ENCODE measurements at regions not wholly inside any gene's neighbourhood (a gene's known extent, or its start where the extent isn't known, plus 50 kb on each side); places are given as distances from the start of the nearest gene placed in this dataset.
A peak's percentile ranks its signal among the peaks of the same experiment; 100 is the strongest.
"Not testable (repeated sequence)": the region's sequence is repeated elsewhere in the genome, so short reads cannot be mapped to it uniquely, and the experiment has no call there.

DNA sequence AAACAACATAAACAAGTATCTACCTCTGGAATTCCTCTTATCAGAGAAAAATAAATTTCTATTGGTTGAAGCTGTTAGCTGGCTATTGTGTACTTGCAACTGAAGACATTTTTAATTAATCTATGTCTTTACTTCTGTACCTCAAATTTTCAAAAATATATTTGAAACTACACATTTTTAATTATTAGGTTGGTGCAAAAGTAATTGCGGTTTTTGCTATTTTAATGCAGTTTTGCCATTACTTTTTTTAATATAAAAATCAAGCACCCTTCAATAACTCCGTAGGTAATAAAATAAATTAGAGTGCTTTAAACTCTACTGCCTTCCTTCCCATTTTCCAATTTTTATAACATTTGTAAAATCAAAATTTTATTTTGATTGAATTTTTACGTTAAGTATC lies 262.1 kb upstream of the DUSP10 start:
- no peak overlapping the region for H3K4me3 Mint-ChIP-seq
- H3K27ac Mint-ChIP-seq = no peak overlapping the region
- H3K36me3 Mint-ChIP-seq = no peaks in the 10 kb centered on the region
- POLR2A ChIA-PET = no interaction called here
- DNase-seq (no peak), ATAC-seq (ENCODE audit: low read depth) (no peak)
- peaks cover 8% of the 10 kb centered on the region for H3K27me3 Mint-ChIP-seq
- H3K4me1 Mint-ChIP-seq = peaks cover 2% of the 10 kb centered on the region
- no peaks in the 10 kb centered on the region for H3K9me3 Mint-ChIP-seq

- POLR2A ChIA-PET = no interaction called here
- no peaks in the 10 kb centered on the region for H3K4me1 Mint-ChIP-seq
- no peak for ATAC-seq (ENCODE audit: low read depth)
These were observed 260.6 kb upstream of the DUSP10 start for GRCh38 chr1:222002503-222002902.

GRCh38 chr1:222000131-222000530 lies 258.2 kb upstream of the DUSP10 start:
- no peaks in the 10 kb centered on the region for H3K36me3 Mint-ChIP-seq
- no peak for DNase-seq
- H3K27ac Mint-ChIP-seq = no peak overlapping the region

More at GRCh38 chr1:222002503-222002902, 260.6 kb upstream of the DUSP10 start:
- no peak for DNase-seq
- no peak overlapping the region for H3K4me3 Mint-ChIP-seq
- H3K27me3 Mint-ChIP-seq = peaks cover 8% of the 10 kb centered on the region
- H3K9me3 Mint-ChIP-seq = no peaks in the 10 kb centered on the region
- H3K36me3 Mint-ChIP-seq = no peaks in the 10 kb centered on the region
- no peak overlapping the region for H3K27ac Mint-ChIP-seq

DNA sequence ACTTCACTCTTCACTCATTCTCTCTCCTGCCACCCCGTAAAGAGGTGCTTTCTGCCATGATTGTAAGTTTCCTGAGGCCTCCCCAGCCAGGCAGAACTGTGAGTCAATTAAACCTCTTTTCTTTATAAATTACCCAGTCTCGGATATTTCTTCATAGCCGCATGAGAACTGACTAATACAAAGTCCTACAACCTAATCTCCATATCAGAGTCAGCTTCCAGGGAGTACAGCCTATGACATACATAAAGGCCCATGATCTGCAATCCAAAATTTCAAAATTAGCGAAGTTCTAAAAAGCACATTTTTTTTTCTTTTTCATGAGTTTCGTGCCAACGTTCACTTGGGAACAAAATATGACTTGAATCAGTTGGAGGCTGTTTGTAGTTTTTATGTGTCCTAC lies 256.9 kb upstream of the DUSP10 start:
- DNase-seq = no peak
- peaks cover 12% of the 10 kb centered on the region for H3K4me1 Mint-ChIP-seq
- no peak overlapping the region for H3K4me3 Mint-ChIP-seq
- no peak overlapping the region for H3K27ac Mint-ChIP-seq
- H3K9me3 Mint-ChIP-seq = no peaks in the 10 kb centered on the region
- ATAC-seq (ENCODE audit: low read depth) = no peak
- H3K36me3 Mint-ChIP-seq = peaks cover 1% of the 10 kb centered on the region
- H3K27me3 Mint-ChIP-seq = peaks cover 6% of the 10 kb centered on the region
- POLR2A ChIA-PET = interaction anchor here (0.7 kb wide), 1 partner anchor 568 kb away, joined by 3 read pairs; no protein-coding TSS in a partner anchor

More at GRCh38 chr1:222000131-222000530, 258.2 kb upstream of the DUSP10 start:
- Mint-ChIP-seq H3K27me3 (peaks cover 8% of the 10 kb centered on the region), H3K4me1 (no peaks in the 10 kb centered on the region), H3K9me3 (no peaks in the 10 kb centered on the region), H3K4me3 (no peak overlapping the region)
- no peak for ATAC-seq (ENCODE audit: low read depth)
- POLR2A ChIA-PET = no interaction called here

DNA sequence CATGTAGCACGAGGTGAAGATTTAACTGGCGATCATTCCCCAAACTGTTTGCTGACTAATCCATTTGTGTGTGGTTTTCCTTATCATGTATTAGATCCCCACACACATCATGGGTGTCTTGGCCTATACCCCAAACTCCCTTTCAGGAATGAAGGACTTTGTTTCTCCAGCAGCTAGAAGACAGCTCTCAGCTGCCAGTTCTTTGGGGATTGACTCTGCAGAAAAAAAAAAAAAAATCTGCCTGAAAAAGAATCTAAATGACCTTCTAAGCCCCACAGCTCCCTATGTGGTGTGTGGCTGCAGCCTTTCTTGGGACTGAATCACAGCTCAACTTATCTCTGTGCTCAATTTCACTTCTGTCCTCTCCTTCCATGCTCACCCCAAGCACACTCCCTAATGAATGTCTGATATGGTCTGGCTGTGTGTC lies 256.3 kb upstream of the DUSP10 start:
- POLR2A ChIA-PET = interaction anchor here (0.7 kb wide), 1 partner anchor 567 kb away, joined by 3 read pairs; no protein-coding TSS in a partner anchor
- ATAC-seq (ENCODE audit: low read depth) = no peak
- Mint-ChIP-seq H3K9me3 (no peaks in the 10 kb centered on the region), H3K27me3 (peaks cover 4% of the 10 kb centered on the region), H3K4me3 (no peak overlapping the region), H3K4me1 (peaks cover 16% of the 10 kb centered on the region), H3K36me3 (peaks cover 1% of the 10 kb centered on the region), H3K27ac (no peak overlapping the region)
- DNase-seq = no peak

DNA sequence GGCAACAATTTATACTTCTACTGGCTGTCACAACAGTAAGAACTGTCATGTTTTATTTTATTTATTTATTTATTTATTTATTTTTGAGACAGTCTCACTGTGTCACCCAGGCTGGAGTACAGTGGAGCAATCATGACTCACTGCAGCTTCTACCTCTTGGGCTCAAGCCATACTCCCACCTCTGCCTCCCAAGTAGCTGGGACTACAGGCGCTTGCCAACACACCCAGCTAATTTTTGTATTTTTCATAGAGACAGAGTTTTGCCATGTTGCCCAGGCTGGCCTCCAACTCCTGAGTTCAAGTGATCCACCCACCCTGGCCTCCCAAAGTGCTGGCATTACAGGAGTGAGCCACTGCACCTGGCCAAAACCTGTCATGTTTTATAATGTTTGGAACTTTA lies 255.1 kb upstream of the DUSP10 start:
- ATAC-seq (ENCODE audit: low read depth); H3K27ac Mint-ChIP-seq; H3K9me3 Mint-ChIP-seq; DNase-seq; H3K4me3 Mint-ChIP-seq; H3K27me3 Mint-ChIP-seq; H3K36me3 Mint-ChIP-seq; POLR2A ChIA-PET: not testable (repeated sequence)
- H3K4me1 Mint-ChIP-seq = peaks cover 24% of the 10 kb centered on the region

DNA sequence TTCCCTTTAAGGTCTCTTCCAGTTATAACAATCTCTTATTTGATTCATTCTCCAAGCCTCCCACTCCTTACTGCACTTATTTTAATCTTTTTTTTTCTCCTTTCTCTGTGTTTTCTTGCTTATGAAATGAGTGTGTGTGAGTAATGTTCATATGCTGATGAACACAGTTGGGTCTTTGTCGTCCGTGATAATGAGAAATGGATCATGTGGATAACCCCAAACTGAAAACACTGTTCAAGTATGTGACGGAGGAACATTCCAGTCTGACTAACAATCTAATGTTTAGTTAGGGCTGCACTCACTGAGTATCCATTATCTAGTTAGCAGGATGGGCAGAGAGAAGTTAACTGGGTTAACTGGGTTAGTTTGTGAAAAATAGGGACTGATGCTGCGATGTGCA lies 253.1 kb upstream of the DUSP10 start:
- POLR2A ChIA-PET = no interaction called here
- DNase-seq = no peak
- H3K4me3 Mint-ChIP-seq = no peak overlapping the region
- peaks cover 29% of the 10 kb centered on the region for H3K4me1 Mint-ChIP-seq
- no peak overlapping the region for H3K27ac Mint-ChIP-seq
- no peaks in the 10 kb centered on the region for H3K27me3 Mint-ChIP-seq
- peaks cover 2% of the 10 kb centered on the region for H3K9me3 Mint-ChIP-seq
- no peak for ATAC-seq (ENCODE audit: low read depth)
- peaks cover 3% of the 10 kb centered on the region for H3K36me3 Mint-ChIP-seq

DNA sequence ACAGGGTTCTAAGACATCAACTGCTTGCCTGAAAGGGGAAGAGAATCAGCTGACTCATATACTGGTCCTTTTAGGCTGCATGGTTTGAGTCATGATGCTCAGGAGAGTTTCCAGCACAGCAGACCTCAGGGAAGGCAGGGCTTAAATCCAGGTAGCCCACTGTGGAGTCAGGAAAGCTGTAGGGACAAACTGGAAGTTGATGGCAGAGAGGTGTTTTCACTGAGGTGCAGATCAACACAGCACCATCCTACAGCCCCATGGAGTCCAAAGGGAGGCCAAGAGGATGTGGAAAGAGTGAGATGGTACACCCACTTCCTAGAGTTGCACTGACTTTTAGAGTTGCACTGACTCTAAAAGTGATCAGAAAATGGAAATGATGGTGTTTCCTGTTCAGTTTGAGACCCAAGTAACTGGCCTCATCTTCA lies 252.4 kb upstream of the DUSP10 start:
- ATAC-seq (ENCODE audit: low read depth) = peak; percentile 77
- Mint-ChIP-seq H3K4me1 (peaks cover 29% of the 10 kb centered on the region), H3K36me3 (peaks cover 3% of the 10 kb centered on the region), H3K27me3 (no peaks in the 10 kb centered on the region), H3K9me3 (peaks cover 2% of the 10 kb centered on the region), H3K4me3 (peak overlapping the region; percentile 9), H3K27ac (peak overlapping the region; percentile 48)
- DNase-seq = no peak
- POLR2A ChIA-PET = no interaction called here

DNA sequence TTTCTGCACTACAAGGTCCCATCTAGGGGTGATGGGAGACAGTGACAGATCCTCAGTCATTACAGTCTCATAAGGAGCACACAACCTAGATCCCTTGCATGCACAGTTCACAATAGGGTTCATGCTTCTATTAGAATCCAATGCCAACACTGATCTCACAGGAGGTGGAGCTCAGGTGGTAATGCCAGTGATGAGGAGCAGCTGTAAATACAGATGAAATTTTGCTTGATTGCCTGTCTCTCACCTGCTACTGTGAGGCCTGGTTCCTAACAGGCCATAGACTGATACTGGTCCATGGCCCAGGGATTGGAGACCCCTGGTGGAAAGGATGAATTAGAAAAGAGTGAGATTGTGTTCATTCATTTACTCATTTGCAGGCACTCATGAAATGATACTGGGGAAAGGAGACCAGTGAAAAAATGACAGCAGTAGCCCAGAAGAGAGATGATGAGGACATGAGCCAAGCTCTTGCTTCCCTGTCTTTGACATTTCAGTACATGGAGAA lies 251.6 kb upstream of the DUSP10 start:
- Mint-ChIP-seq H3K4me3 (no peak overlapping the region), H3K9me3 (peaks cover 2% of the 10 kb centered on the region), H3K27me3 (no peaks in the 10 kb centered on the region), H3K36me3 (peaks cover 3% of the 10 kb centered on the region), H3K27ac (peak overlapping the region; percentile 40), H3K4me1 (peaks cover 29% of the 10 kb centered on the region)
- DNase-seq (no peak), ATAC-seq (ENCODE audit: low read depth) (peak; percentile 30)
- POLR2A ChIA-PET = interaction anchor here (0.6 kb wide), 1 partner anchor 166 kb away, joined by 8 read pairs; no protein-coding TSS in a partner anchor

GRCh38 chr1:221992427-221992826 lies 250.5 kb upstream of the DUSP10 start:
- POLR2A ChIA-PET = no interaction called here
- peaks cover 2% of the 10 kb centered on the region for H3K9me3 Mint-ChIP-seq
- H3K27me3 Mint-ChIP-seq = no peaks in the 10 kb centered on the region
- H3K27ac Mint-ChIP-seq = no peak overlapping the region
- ATAC-seq (ENCODE audit: low read depth) (peak; percentile 12), DNase-seq (no peak)
- H3K4me1 Mint-ChIP-seq = peaks cover 29% of the 10 kb centered on the region
- no peak overlapping the region for H3K4me3 Mint-ChIP-seq
- H3K36me3 Mint-ChIP-seq = peaks cover 3% of the 10 kb centered on the region

GRCh38 chr1:221991221-221991620 lies 249.3 kb upstream of the DUSP10 start:
- no peak for DNase-seq
- no peaks in the 10 kb centered on the region for H3K27me3 Mint-ChIP-seq
- peaks cover 3% of the 10 kb centered on the region for H3K36me3 Mint-ChIP-seq
- ATAC-seq (ENCODE audit: low read depth) = no peak
- no peak overlapping the region for H3K27ac Mint-ChIP-seq
- no peak overlapping the region for H3K4me3 Mint-ChIP-seq
- H3K9me3 Mint-ChIP-seq = peaks cover 3% of the 10 kb centered on the region
- peaks cover 29% of the 10 kb centered on the region for H3K4me1 Mint-ChIP-seq
- POLR2A ChIA-PET = no interaction called here

DNA sequence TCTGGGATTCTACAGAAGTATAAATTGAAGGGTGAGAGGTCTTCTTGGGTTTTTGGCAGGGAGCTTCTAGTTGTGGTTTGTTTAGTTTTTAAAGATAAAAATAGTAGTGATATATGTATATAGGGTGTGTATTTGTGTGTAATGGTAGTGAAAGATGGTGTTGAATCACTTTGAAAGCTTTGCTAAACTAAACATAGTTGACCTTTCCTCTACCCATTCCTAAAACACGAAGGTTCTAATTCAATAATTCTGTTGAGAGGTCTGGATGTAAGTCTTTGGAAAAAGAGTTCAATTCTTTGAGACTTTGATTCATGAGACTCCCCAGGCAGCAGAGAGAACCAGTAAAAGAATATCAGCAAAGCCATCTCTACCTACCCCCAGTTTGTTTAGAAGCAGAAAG lies 247.9 kb upstream of the DUSP10 start:
- peaks cover 3% of the 10 kb centered on the region for H3K9me3 Mint-ChIP-seq
- peaks cover 2% of the 10 kb centered on the region for H3K36me3 Mint-ChIP-seq
- no peak for ATAC-seq (ENCODE audit: low read depth)
- H3K4me3 Mint-ChIP-seq = no peak overlapping the region
- H3K4me1 Mint-ChIP-seq = peaks cover 26% of the 10 kb centered on the region
- H3K27ac Mint-ChIP-seq = no peak overlapping the region
- POLR2A ChIA-PET = no interaction called here
- no peak for DNase-seq
- H3K27me3 Mint-ChIP-seq = no peaks in the 10 kb centered on the region

DNA sequence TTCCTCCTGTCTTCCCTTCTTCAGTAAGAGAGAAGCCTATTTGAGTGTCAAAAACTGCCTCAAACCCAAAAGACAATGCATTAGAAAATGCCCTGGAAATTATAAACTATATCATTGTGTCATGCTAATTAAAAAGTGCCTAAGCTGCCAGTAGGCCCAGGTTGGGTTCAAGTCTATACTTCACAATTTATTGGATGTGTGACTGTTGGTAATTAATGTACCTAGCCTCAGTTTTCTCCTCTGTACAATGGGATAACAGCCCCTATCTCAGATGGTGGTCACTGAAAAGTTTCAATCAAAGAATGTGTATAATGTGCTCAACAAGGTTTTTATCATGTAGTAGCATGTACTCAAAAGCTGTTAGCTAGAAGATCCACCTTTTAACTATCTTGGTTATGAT lies 246.9 kb upstream of the DUSP10 start:
- ATAC-seq (ENCODE audit: low read depth) = no peak
- Mint-ChIP-seq H3K27ac (no peak overlapping the region), H3K4me3 (no peak overlapping the region)

GRCh38 chr1:221987860-221988520 lies 246.1 kb upstream of the DUSP10 start:
- H3K27me3 Mint-ChIP-seq = peaks cover 3% of the 10 kb centered on the region
- peaks cover 3% of the 10 kb centered on the region for H3K9me3 Mint-ChIP-seq

More for the DNA sequence above, 246.9 kb upstream of the DUSP10 start:
- no peak for DNase-seq
- POLR2A ChIA-PET = no interaction called here
- Mint-ChIP-seq H3K9me3 (peaks cover 3% of the 10 kb centered on the region), H3K36me3 (peaks cover 2% of the 10 kb centered on the region), H3K4me1 (peaks cover 18% of the 10 kb centered on the region), H3K27me3 (no peaks in the 10 kb centered on the region)

More at GRCh38 chr1:221987860-221988520, 246.1 kb upstream of the DUSP10 start:
- Mint-ChIP-seq H3K36me3 (peaks cover 2% of the 10 kb centered on the region), H3K4me1 (peaks cover 13% of the 10 kb centered on the region), H3K4me3 (no peak overlapping the region), H3K27ac (no peak overlapping the region)
- POLR2A ChIA-PET = no interaction called here
- no peak for ATAC-seq (ENCODE audit: low read depth)
- no peak for DNase-seq

All from activated naive CD8-positive, alpha-beta T cell treated with anti-CD3 and anti-CD28 coated beads, Interleukin-2, amount 10 ng/mL, durations not matched to agents 7 days and 5 days (primary cell).